ENCODE measurements at regions not wholly inside any gene's neighbourhood (a gene's known extent, or its start where the extent isn't known, plus 50 kb on each side); places are given as distances from the start of the nearest gene placed in this dataset.
"Not testable (repeated sequence)": the region's sequence is repeated elsewhere in the genome, so short reads cannot be mapped to it uniquely, and the experiment has no call there.

- no peak for DNase-seq
These were observed 396.2 kb upstream of the NAALADL2 start for GRCh38 chr3:174462916-174463315.

GRCh38 chr3:174465177-174465576 lies 394.0 kb upstream of the NAALADL2 start:
- DNase-seq = no peak

- DNase-seq = no peak
These were observed 392.6 kb upstream of the NAALADL2 start for GRCh38 chr3:174466471-174467054.

GRCh38 chr3:174477491-174477890 lies 381.6 kb upstream of the NAALADL2 start:
- DNase-seq = no peak

GRCh38 chr3:174480767-174481166 lies 378.4 kb upstream of the NAALADL2 start:
- no peak for DNase-seq

- DNase-seq = no peak
These were observed 376.6 kb upstream of the NAALADL2 start for GRCh38 chr3:174482541-174482940.

GRCh38 chr3:174483254-174483653 lies 375.9 kb upstream of the NAALADL2 start:
- no peak for DNase-seq

GRCh38 chr3:174483856-174484255 lies 375.3 kb upstream of the NAALADL2 start:
- not testable (repeated sequence) for DNase-seq

GRCh38 chr3:174488527-174488926 lies 370.6 kb upstream of the NAALADL2 start:
- DNase-seq = no peak

- no peak for DNase-seq
These were observed 363.8 kb upstream of the NAALADL2 start for GRCh38 chr3:174495311-174495710.

GRCh38 chr3:174495928-174496327 lies 363.2 kb upstream of the NAALADL2 start:
- no peak for DNase-seq

- no peak for DNase-seq
These were observed 360.5 kb upstream of the NAALADL2 start for GRCh38 chr3:174498638-174499037.

- no peak for DNase-seq
These were observed 353.9 kb upstream of the NAALADL2 start for GRCh38 chr3:174505266-174505665.

- no peak for DNase-seq
These were observed 334.9 kb upstream of the NAALADL2 start for GRCh38 chr3:174524203-174524602.

- no peak for DNase-seq
These were observed 329.8 kb upstream of the NAALADL2 start for GRCh38 chr3:174529298-174529697.

- no peak for DNase-seq
These were observed 327.7 kb upstream of the NAALADL2 start for GRCh38 chr3:174531262-174531982.

GRCh38 chr3:174532216-174532615 lies 326.9 kb upstream of the NAALADL2 start:
- DNase-seq = no peak

GRCh38 chr3:174532776-174533175 lies 326.4 kb upstream of the NAALADL2 start:
- no peak for DNase-seq

GRCh38 chr3:174533286-174533685 lies 325.8 kb upstream of the NAALADL2 start:
- DNase-seq = no peak

- no peak for DNase-seq
These were observed 322.8 kb upstream of the NAALADL2 start for GRCh38 chr3:174536319-174536718.

- DNase-seq = no peak
These were observed 321.0 kb upstream of the NAALADL2 start for GRCh38 chr3:174538151-174538550.

- DNase-seq = peak; percentile 32
These were observed 318.8 kb upstream of the NAALADL2 start for GRCh38 chr3:174540116-174540908.

GRCh38 chr3:174541708-174542315 lies 317.3 kb upstream of the NAALADL2 start:
- no peak for DNase-seq
